GM23338 (cell line): ENCODE measurements at regions not wholly inside any gene's neighbourhood (a gene's known extent, or its start where the extent isn't known, plus 50 kb on each side); places are given as distances from the start of the nearest gene placed in this dataset.

ENCODE experiments used
- CREB1 ChIP-seq: fragments of 250-450 bp; sonication (Bioruptor Pico); IDR thresholded peaks from 2 replicates; pipeline ENCODE4 v1.5.0; 2020; ENCODE audit warnings: low read depth, mild to moderate bottlenecking, moderate library complexity
- TF ChIP-seq, protein P1 (sequence below), 2 experiments: fragments of 200-600 bp in 1 of 2; sonication (generic) in 1 of 2; conservative IDR thresholded peaks; 2 replicates each; pipeline versions ENCODE4 v1.5.1 to v1.6.1; 2016 to 2017; ENCODE audit warnings: antibody characterized with exemption in 2 of 2, low read depth in 2 of 2, mild to moderate bottlenecking in 2 of 2, moderate library complexity in 1 of 2

DNA sequence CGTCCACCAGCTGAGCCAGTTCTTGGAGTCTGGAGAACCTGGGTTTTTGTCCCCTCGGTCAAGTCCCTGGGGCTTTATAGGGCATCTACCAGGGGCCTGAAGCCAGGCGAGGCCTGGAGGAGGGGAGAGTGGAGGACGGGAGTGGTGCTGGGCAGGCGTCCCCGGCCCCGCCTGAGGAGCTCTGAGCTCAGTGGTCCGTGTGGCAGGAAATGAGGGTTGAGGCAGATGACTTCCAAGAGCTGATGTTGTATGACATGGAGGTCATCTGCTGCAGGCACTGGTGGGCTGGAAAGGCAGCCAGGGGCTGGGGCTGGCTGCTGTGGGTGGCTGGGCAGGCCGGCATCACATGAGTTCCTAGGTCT is 118.5 kb upstream of the HS6ST1 start:
- TF ChIP-seq, protein P1, sequence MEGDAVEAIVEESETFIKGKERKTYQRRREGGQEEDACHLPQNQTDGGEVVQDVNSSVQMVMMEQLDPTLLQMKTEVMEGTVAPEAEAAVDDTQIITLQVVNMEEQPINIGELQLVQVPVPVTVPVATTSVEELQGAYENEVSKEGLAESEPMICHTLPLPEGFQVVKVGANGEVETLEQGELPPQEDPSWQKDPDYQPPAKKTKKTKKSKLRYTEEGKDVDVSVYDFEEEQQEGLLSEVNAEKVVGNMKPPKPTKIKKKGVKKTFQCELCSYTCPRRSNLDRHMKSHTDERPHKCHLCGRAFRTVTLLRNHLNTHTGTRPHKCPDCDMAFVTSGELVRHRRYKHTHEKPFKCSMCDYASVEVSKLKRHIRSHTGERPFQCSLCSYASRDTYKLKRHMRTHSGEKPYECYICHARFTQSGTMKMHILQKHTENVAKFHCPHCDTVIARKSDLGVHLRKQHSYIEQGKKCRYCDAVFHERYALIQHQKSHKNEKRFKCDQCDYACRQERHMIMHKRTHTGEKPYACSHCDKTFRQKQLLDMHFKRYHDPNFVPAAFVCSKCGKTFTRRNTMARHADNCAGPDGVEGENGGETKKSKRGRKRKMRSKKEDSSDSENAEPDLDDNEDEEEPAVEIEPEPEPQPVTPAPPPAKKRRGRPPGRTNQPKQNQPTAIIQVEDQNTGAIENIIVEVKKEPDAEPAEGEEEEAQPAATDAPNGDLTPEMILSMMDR (conservative IDR thresholded peaks at IDR 0.05; ENCODE audit: low read depth in 2 of 2), result no peak
- no peak for TF ChIP-seq CREB1
